ENCODE measurements at regions not wholly inside any gene's neighbourhood (a gene's known extent, or its start where the extent isn't known, plus 50 kb on each side); places are given as distances from the start of the nearest gene placed in this dataset.

- TF ChIP-seq POLR2A (IDR thresholded peaks at IDR 0.05; ENCODE audit: low read length) (no peak), GATA1 (IDR thresholded peaks at IDR 0.05; ENCODE audit: low read depth, low read length) (no peak)
These were observed 349.7 kb downstream of the ZEB2 start for GRCh38 chr2:144170179-144170578.

Data from erythroblast (primary cell).